Glutamatergic neuron (in vitro differentiated cells): ENCODE measurements at regions not wholly inside any gene's neighbourhood (a gene's known extent, or its start where the extent isn't known, plus 50 kb on each side); places are given as distances from the start of the nearest gene placed in this dataset.

Source experiments
- DNase-seq: peaks from one replicate; pipeline ENCODE4 v3.0.0; 2022
- H3K27ac Mint-ChIP-seq: one replicate; pipeline ENCODE4 v1.8.0; 2020; ENCODE audit warnings: mild to moderate bottlenecking, mixed read lengths, inconsistent platforms; ENCODE audit not compliant: unreplicated experiment
- H3K27me3 Mint-ChIP-seq: one replicate; pipeline ENCODE4 v1.8.0; 2020; ENCODE audit warnings: mild to moderate bottlenecking, moderate library complexity, mixed read lengths, inconsistent platforms; ENCODE audit not compliant: unreplicated experiment
- H3K36me3 Mint-ChIP-seq: one replicate; pipeline ENCODE4 v1.8.0; 2020; ENCODE audit warnings: mild to moderate bottlenecking, mixed read lengths, inconsistent platforms; ENCODE audit not compliant: unreplicated experiment
- H3K4me1 Mint-ChIP-seq: one replicate; pipeline ENCODE4 v1.8.0; 2020; ENCODE audit warnings: mild to moderate bottlenecking, low read depth, mixed read lengths, inconsistent platforms; ENCODE audit not compliant: unreplicated experiment
- H3K4me3 Mint-ChIP-seq: one replicate; pipeline ENCODE4 v1.8.0; 2020; ENCODE audit warnings: mild to moderate bottlenecking, mixed read lengths, inconsistent platforms; ENCODE audit not compliant: unreplicated experiment
- H3K9me3 Mint-ChIP-seq: one replicate; pipeline ENCODE4 v1.8.0; 2020; ENCODE audit warnings: mild to moderate bottlenecking, moderate library complexity, mixed read lengths, inconsistent platforms; ENCODE audit not compliant: unreplicated experiment
- CTCF ChIP-seq: fragments of 200-600 bp; sonication (generic); IDR thresholded peaks from one replicate; pipeline ENCODE4 v1.5.0; 2021; ENCODE audit not compliant: partially characterized antibody, unreplicated experiment

GRCh38 chr5:44499381-44499780 lies 110.2 kb upstream of the FGF10 start:
- TF ChIP-seq CTCF, result no peak
- no peaks in the 10 kb centered on the region for H3K36me3 Mint-ChIP-seq
- H3K9me3 Mint-ChIP-seq, result peaks cover 3% of the 10 kb centered on the region
- H3K4me1 Mint-ChIP-seq, result peaks cover 10% of the 10 kb centered on the region
- H3K27ac Mint-ChIP-seq, result peak overlapping the region; percentile 62
- no peak overlapping the region for H3K4me3 Mint-ChIP-seq
- no peaks in the 10 kb centered on the region for H3K27me3 Mint-ChIP-seq
- DNase-seq, result no peak

- no peak for TF ChIP-seq CTCF
- H3K4me1 Mint-ChIP-seq, result peaks cover 10% of the 10 kb centered on the region
- DNase-seq, result no peak
Measured at GRCh38 chr5:44497606-44498005, 108.4 kb upstream of the FGF10 start.

GRCh38 chr5:44495280-44495679 lies 106.1 kb upstream of the FGF10 start:
- no peak overlapping the region for H3K27ac Mint-ChIP-seq
- no peak overlapping the region for H3K4me3 Mint-ChIP-seq
- H3K27me3 Mint-ChIP-seq, result no peaks in the 10 kb centered on the region
- no peaks in the 10 kb centered on the region for H3K9me3 Mint-ChIP-seq
- TF ChIP-seq CTCF, result no peak
- peaks cover 6% of the 10 kb centered on the region for H3K4me1 Mint-ChIP-seq
- DNase-seq, result no peak
- H3K36me3 Mint-ChIP-seq, result peaks cover 6% of the 10 kb centered on the region

More at GRCh38 chr5:44497606-44498005, 108.4 kb upstream of the FGF10 start:
- H3K27me3 Mint-ChIP-seq, result no peaks in the 10 kb centered on the region
- H3K9me3 Mint-ChIP-seq, result no peaks in the 10 kb centered on the region
- no peaks in the 10 kb centered on the region for H3K36me3 Mint-ChIP-seq
- H3K4me3 Mint-ChIP-seq, result no peak overlapping the region
- H3K27ac Mint-ChIP-seq, result no peak overlapping the region

GRCh38 chr5:44489759-44490158 lies 100.5 kb upstream of the FGF10 start:
- Mint-ChIP-seq H3K27me3 (no peaks in the 10 kb centered on the region), H3K36me3 (peaks cover 6% of the 10 kb centered on the region), H3K9me3 (peaks cover 2% of the 10 kb centered on the region), H3K4me3 (no peak overlapping the region), H3K27ac (no peak overlapping the region), H3K4me1 (peaks cover 3% of the 10 kb centered on the region)
- TF ChIP-seq CTCF, result no peak
- DNase-seq, result no peak

GRCh38 chr5:44486591-44486990 lies 97.4 kb upstream of the FGF10 start:
- no peak overlapping the region for H3K27ac Mint-ChIP-seq
- no peak overlapping the region for H3K4me3 Mint-ChIP-seq
- no peak for TF ChIP-seq CTCF
- peaks cover 2% of the 10 kb centered on the region for H3K9me3 Mint-ChIP-seq
- no peaks in the 10 kb centered on the region for H3K27me3 Mint-ChIP-seq
- DNase-seq, result no peak
- H3K36me3 Mint-ChIP-seq, result no peaks in the 10 kb centered on the region
- H3K4me1 Mint-ChIP-seq, result peaks cover 3% of the 10 kb centered on the region
